AG04450 (cell line): ENCODE measurements at regions not wholly inside any gene's neighbourhood (a gene's known extent, or its start where the extent isn't known, plus 50 kb on each side); places are given as distances from the start of the nearest gene placed in this dataset.

Experiments used
- CTCF ChIA-PET: fragments of 300-600, 350-600 bp; formaldehyde crosslinking; extraction: SDS; loops from one replicate; lab custom pipeline; 2022; ENCODE audit warnings: antibody characterized with exemption, inconsistent platforms; lab: Charles Lee
- POLR2A ChIA-PET: fragments of 350-600 bp; formaldehyde crosslinking; extraction: SDS; loops from one replicate; lab custom pipeline; 2021; ENCODE audit warnings: antibody characterized with exemption, inconsistent platforms; lab: Yijun Ruan, JAX
- DNase-seq: peaks from one replicate; pipeline ENCODE4 v3.0.0-alpha.2; 2011; ENCODE audit warnings: low read depth, low spot score
- H3K27ac ChIP-seq: one replicate; pipeline ENCODE4 v1.5.1; 2012; ENCODE audit warnings: low read depth, low read length, control low read depth
- H3K27me3 ChIP-seq: one replicate; pipeline ENCODE4 v1.6.0; 2012; ENCODE audit warnings: low read length; ENCODE audit not compliant: control insufficient read depth, insufficient read depth
- H3K4me3 ChIP-seq: 2 replicates; pipeline ENCODE4 v1.5.1; 2011; ENCODE audit warnings: mild to moderate bottlenecking, low read depth, low read length, control low read depth
- H3K9me3 ChIP-seq: 2 replicates; pipeline ENCODE4 v1.5.1; 2012; ENCODE audit warnings: low read length; ENCODE audit not compliant: control insufficient read depth, insufficient read depth
- CTCF ChIP-seq: IDR thresholded peaks from 2 replicates; pipeline ENCODE4 v1.5.1; 2011; ENCODE audit warnings: low read depth, low read length, control low read depth, inconsistent platforms

DNA sequence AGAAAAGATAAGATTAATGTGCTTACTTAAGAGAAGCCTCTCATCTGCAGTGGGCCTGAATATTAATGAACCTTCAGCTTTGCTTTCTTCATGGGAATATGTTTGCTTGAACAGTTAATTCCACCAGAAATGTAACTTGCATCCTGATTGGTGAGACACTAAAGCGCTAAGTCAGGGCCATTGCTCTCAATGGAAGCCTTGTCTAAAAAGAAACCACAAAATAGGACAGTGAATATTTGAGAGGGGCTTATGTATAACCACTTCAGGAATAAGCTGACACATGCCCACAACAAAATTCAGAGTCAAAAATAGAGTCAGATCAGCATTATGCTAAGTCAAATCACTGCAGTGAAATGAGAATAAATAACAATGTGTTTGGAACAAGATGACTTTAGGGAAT is 1125.8 kb downstream of the STIM2 start:
- CTCF ChIA-PET = no interaction called here
- no peak overlapping the region for H3K27ac ChIP-seq
- no peaks in the 10 kb centered on the region for H3K9me3 ChIP-seq
- no peaks in the 10 kb centered on the region for H3K27me3 ChIP-seq
- no peak overlapping the region for H3K4me3 ChIP-seq
- POLR2A ChIA-PET = no interaction called here
- no peak for DNase-seq
- TF ChIP-seq CTCF = no peak

DNA sequence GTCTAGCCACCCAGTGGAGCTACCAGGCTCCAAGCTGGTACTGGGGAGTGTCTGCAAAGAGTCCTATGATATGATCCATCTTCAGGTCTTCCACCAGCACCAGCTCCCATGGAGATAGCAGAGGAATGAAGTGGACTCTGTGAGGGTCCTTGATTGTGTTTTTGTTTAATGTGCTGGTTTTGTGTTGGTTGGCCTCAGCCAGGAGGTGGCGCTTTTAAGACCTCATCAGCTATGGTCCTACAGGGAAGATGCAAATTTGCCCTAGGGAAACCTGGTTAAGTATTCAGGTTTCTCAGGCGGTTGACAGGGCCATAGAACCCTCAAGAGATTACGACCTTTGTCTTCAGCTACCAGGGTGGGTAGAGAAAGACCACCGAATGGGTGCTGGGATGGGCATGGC is 1141.1 kb downstream of the STIM2 start:
- ChIA-PET CTCF (no interaction called here), POLR2A (no interaction called here)
- no peak overlapping the region for H3K4me3 ChIP-seq
- no peak for DNase-seq
- no peaks in the 10 kb centered on the region for H3K27me3 ChIP-seq
- TF ChIP-seq CTCF = no peak
- H3K27ac ChIP-seq = no peak overlapping the region
- peaks cover 2% of the 10 kb centered on the region for H3K9me3 ChIP-seq

DNA sequence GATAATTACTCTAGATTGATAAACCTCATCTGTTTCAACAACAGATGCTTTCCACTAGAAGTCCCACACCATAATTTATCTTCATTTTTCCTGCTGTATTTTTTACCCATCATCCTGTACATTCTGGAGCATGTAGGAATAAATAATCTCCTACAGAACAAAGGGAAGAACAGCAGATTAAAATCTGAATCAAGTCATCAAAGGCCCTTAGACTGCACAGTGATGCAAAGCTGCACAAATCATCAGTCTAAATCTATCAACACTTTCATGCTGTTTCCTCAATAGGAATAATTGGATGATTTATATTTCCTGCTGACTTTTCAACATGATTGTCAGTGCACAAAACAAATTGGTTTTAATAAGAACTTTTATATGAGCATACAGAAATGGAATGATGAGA is 1143.9 kb downstream of the STIM2 start:
- ChIA-PET CTCF (no interaction called here), POLR2A (no interaction called here)
- DNase-seq = no peak

DNA sequence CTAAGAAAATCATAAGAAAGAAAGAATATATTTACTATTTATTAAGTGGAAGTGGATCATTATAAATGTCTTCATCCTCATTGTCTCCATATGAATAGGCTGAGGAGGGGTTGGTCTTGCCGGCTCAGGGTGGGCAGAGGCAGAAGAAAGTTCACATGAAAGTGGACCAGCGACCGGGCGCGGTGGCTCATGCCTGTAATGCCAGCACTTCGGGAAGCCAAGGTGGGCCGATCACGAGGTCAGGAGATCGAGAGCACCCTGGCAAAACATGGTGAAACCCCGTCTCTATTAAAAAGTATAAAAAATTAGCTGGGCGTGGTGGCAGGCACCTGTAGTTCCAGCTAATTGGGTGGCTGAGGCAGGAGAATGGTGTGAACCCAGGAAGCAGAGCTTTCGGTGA is 1145.4 kb downstream of the STIM2 start:
- no peak overlapping the region for H3K4me3 ChIP-seq
- peaks cover 2% of the 10 kb centered on the region for H3K9me3 ChIP-seq
- H3K27me3 ChIP-seq = no peaks in the 10 kb centered on the region
- POLR2A ChIA-PET = no interaction called here
- no peak for DNase-seq
- H3K27ac ChIP-seq = no peak overlapping the region
- no peak for TF ChIP-seq CTCF
- CTCF ChIA-PET = no interaction called here

More for the DNA sequence above, 1143.9 kb downstream of the STIM2 start:
- TF ChIP-seq CTCF = no peak
- H3K4me3 ChIP-seq = no peak overlapping the region
- no peaks in the 10 kb centered on the region for H3K27me3 ChIP-seq
- no peak overlapping the region for H3K27ac ChIP-seq
- peaks cover 2% of the 10 kb centered on the region for H3K9me3 ChIP-seq

GRCh38 chr4:28007693-28008092 is 1147.1 kb downstream of the STIM2 start:
- peaks cover 2% of the 10 kb centered on the region for H3K9me3 ChIP-seq
- no peak overlapping the region for H3K27ac ChIP-seq
- ChIA-PET POLR2A (no interaction called here), CTCF (interaction anchor here (0.7 kb wide), 1 partner anchor 40 kb away, joined by 3 read pairs; no protein-coding TSS in a partner anchor)
- H3K27me3 ChIP-seq = no peaks in the 10 kb centered on the region
- no peak overlapping the region for H3K4me3 ChIP-seq
- no peak for TF ChIP-seq CTCF
- DNase-seq = no peak
